ENCODE measurements at regions not wholly inside any gene's neighbourhood (a gene's known extent, or its start where the extent isn't known, plus 50 kb on each side); places are given as distances from the start of the nearest gene placed in this dataset.

DNA sequence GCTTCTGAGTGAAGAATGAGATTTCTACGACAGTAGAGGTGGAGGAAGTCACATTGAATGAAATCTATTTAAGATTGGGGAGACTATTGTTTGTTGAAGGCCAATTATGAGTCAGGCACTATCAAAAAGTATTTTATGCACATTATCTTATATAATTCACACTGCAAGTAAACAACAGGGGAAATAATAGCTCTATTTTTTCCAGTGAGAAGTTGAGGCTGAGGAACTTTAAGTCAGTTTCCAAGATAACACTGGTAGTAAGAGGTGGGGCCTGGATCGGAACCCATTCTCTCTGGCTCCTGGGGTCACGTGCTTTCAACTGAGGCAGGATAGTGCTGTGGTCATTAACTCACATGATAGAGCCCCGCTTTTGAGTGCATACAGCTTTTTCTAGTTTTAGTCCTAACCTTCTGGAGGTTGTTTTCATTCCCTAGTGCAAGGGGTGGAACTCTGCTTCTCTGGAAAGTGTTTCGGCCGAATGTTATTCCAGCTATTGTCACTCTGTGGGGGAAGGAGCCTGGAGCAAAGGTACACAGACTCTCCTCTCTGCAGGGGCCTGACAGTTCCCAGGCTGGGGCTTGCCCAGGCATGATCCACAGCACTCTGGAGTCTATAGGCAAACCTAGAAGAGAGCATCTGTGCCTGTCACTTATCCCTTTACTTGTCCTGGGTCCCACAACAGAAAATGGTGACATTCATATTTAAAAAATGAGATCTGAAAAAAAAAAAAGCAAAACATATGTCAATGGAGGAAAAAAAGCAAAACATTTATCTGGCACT lies 352.4 kb upstream of the ACTBL2 start:
- TF ChIP-seq, protein P1, sequence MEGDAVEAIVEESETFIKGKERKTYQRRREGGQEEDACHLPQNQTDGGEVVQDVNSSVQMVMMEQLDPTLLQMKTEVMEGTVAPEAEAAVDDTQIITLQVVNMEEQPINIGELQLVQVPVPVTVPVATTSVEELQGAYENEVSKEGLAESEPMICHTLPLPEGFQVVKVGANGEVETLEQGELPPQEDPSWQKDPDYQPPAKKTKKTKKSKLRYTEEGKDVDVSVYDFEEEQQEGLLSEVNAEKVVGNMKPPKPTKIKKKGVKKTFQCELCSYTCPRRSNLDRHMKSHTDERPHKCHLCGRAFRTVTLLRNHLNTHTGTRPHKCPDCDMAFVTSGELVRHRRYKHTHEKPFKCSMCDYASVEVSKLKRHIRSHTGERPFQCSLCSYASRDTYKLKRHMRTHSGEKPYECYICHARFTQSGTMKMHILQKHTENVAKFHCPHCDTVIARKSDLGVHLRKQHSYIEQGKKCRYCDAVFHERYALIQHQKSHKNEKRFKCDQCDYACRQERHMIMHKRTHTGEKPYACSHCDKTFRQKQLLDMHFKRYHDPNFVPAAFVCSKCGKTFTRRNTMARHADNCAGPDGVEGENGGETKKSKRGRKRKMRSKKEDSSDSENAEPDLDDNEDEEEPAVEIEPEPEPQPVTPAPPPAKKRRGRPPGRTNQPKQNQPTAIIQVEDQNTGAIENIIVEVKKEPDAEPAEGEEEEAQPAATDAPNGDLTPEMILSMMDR (IDR thresholded peaks at IDR 0.05) = no peak
- TF ChIP-seq YY1 (IDR thresholded peaks at IDR 0.05; ENCODE audit: low read depth) (no peak), RCOR1 (IDR thresholded peaks at IDR 0.05; ENCODE audit: low read length) (no peak), EP300 (IDR thresholded peaks at IDR 0.05; ENCODE audit: borderline replicate concordance in 1 of 2, low read depth in 1 of 2, low read length in 1 of 2) (peak; percentile 25 to 26; a peak in 2 of 4 replicates), POLR2AphosphoS5 (IDR thresholded peaks at IDR 0.05; ENCODE audit: low read depth, low read length) (no peak), TEAD4 (IDR thresholded peaks at IDR 0.05; ENCODE audit: borderline replicate concordance, insufficient read depth) (no peak), RFX5 (IDR thresholded peaks at IDR 0.05; ENCODE audit: low read length) (no peak), NFIC (IDR thresholded peaks at IDR 0.05; ENCODE audit: borderline replicate concordance) (no peak), EZH2phosphoT487 (IDR thresholded peaks at IDR 0.05; ENCODE audit: borderline replicate concordance, low read depth) (no peak)
- TF ChIP-seq, protein P2, sequence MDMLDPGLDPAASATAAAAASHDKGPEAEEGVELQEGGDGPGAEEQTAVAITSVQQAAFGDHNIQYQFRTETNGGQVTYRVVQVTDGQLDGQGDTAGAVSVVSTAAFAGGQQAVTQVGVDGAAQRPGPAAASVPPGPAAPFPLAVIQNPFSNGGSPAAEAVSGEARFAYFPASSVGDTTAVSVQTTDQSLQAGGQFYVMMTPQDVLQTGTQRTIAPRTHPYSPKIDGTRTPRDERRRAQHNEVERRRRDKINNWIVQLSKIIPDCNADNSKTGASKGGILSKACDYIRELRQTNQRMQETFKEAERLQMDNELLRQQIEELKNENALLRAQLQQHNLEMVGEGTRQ (IDR thresholded peaks at IDR 0.05; ENCODE audit: borderline replicate concordance, low read depth, low read length) = no peak
- TF ChIP-seq, protein P3, sequence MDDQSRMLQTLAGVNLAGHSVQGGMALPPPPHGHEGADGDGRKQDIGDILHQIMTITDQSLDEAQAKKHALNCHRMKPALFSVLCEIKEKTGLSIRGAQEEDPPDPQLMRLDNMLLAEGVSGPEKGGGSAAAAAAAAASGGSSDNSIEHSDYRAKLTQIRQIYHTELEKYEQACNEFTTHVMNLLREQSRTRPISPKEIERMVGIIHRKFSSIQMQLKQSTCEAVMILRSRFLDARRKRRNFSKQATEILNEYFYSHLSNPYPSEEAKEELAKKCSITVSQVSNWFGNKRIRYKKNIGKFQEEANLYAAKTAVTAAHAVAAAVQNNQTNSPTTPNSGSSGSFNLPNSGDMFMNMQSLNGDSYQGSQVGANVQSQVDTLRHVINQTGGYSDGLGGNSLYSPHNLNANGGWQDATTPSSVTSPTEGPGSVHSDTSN (IDR thresholded peaks at IDR 0.05) = no peak
